ENCODE measurements at regions not wholly inside any gene's neighbourhood (a gene's known extent, or its start where the extent isn't known, plus 50 kb on each side); places are given as distances from the start of the nearest gene placed in this dataset.

DNA sequence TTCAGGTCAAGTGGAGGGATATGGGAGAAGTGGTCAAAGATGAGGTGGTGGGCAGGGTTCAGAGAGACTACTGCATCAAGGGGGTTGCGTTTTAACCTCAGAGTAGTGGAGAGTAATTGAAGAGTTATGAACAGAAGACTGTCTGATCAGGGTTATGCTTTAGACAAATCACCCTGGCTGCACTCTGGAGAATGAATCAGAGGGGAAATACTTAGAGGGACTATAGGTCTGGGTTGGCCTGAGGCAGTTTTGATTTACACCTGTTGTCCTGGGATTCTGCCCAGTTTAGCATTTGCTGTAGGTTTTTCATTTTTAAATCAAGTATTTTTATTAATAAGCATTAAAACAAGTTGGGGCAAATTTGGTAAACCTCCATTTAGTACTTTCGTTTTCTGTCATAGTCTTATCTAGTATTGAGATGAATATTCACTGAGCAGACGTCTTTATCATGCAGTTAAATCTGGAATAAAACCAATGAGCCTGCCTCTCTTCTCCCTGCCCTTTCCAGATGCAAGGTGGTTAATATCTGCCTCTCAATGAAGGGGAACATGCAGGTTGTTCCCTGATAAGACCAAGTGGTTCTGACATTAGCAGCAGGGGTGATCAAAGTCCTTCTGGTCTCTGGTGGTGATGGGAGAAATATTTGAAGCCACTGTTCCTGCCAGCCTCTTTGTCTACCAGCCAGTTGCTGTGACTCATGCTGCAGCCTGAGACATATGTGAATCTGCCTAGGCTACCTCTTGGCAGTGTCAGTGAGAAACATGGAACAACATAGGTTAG is 116.0 kb upstream of the RPS6KA3 start:
- no peaks in the 10 kb centered on the region for H3K27me3 ChIP-seq
- TF ChIP-seq POLR2AphosphoS5 (IDR thresholded peaks at IDR 0.05) (no peak), POLR2A (IDR thresholded peaks at IDR 0.05) (no peak), EP300 (IDR thresholded peaks at IDR 0.05) (no peak)
- TF ChIP-seq, protein P1, sequence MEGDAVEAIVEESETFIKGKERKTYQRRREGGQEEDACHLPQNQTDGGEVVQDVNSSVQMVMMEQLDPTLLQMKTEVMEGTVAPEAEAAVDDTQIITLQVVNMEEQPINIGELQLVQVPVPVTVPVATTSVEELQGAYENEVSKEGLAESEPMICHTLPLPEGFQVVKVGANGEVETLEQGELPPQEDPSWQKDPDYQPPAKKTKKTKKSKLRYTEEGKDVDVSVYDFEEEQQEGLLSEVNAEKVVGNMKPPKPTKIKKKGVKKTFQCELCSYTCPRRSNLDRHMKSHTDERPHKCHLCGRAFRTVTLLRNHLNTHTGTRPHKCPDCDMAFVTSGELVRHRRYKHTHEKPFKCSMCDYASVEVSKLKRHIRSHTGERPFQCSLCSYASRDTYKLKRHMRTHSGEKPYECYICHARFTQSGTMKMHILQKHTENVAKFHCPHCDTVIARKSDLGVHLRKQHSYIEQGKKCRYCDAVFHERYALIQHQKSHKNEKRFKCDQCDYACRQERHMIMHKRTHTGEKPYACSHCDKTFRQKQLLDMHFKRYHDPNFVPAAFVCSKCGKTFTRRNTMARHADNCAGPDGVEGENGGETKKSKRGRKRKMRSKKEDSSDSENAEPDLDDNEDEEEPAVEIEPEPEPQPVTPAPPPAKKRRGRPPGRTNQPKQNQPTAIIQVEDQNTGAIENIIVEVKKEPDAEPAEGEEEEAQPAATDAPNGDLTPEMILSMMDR (IDR thresholded peaks at IDR 0.05) = no peak

GRCh38 chrX:20382082-20382481 is 115.4 kb upstream of the RPS6KA3 start:
- H3K27me3 ChIP-seq = no peaks in the 10 kb centered on the region
- H3K9me3 ChIP-seq = no peaks in the 10 kb centered on the region
- 60% methylated on average over 1 of the region's 1 CpG; no CpG with 5 or more reads in 1 of the 2 donors for WGBS, 2 donors (ENCODE audit: low coverage in 1 of 2)
- TF ChIP-seq POLR2A (IDR thresholded peaks at IDR 0.05) (no peak), EP300 (IDR thresholded peaks at IDR 0.05) (no peak), POLR2AphosphoS5 (IDR thresholded peaks at IDR 0.05) (no peak)
- H3K4me1 ChIP-seq = no peaks in the 10 kb centered on the region
- no peak overlapping the region for H3K27ac ChIP-seq
- no peaks in the 10 kb centered on the region for H3K36me3 ChIP-seq
- no peak overlapping the region for H3K4me3 ChIP-seq
- ATAC-seq = no peak

More for the DNA sequence above, 116.0 kb upstream of the RPS6KA3 start:
- WGBS, 2 donors (ENCODE audit: low coverage in 1 of 2) = 48 to 54% methylated on average over 3 of the region's 3 CpGs
- no peak for ATAC-seq
- Histone ChIP-seq H3K4me3 (no peak overlapping the region), H3K27ac (no peak overlapping the region), H3K9me3 (no peaks in the 10 kb centered on the region), H3K4me1 (no peaks in the 10 kb centered on the region), H3K36me3 (no peaks in the 10 kb centered on the region)

- H3K27ac ChIP-seq = no peak overlapping the region
- no peaks in the 10 kb centered on the region for H3K4me1 ChIP-seq
- no peak for ATAC-seq
- H3K36me3 ChIP-seq = no peaks in the 10 kb centered on the region
- no peak overlapping the region for H3K4me3 ChIP-seq
- TF ChIP-seq EP300 (IDR thresholded peaks at IDR 0.05) (no peak), POLR2AphosphoS5 (IDR thresholded peaks at IDR 0.05) (no peak), POLR2A (IDR thresholded peaks at IDR 0.05) (no peak)
- TF ChIP-seq, protein P1 (IDR thresholded peaks at IDR 0.05) = no peak
- WGBS, 2 donors (ENCODE audit: low coverage in 1 of 2) = 18% methylated on average over 2 of the region's 3 CpGs; no CpG with 5 or more reads in 1 of the 2 donors
- H3K27me3 ChIP-seq = no peaks in the 10 kb centered on the region
- H3K9me3 ChIP-seq = no peaks in the 10 kb centered on the region
These were observed 111.7 kb upstream of the RPS6KA3 start for GRCh38 chrX:20378233-20378920.

DNA sequence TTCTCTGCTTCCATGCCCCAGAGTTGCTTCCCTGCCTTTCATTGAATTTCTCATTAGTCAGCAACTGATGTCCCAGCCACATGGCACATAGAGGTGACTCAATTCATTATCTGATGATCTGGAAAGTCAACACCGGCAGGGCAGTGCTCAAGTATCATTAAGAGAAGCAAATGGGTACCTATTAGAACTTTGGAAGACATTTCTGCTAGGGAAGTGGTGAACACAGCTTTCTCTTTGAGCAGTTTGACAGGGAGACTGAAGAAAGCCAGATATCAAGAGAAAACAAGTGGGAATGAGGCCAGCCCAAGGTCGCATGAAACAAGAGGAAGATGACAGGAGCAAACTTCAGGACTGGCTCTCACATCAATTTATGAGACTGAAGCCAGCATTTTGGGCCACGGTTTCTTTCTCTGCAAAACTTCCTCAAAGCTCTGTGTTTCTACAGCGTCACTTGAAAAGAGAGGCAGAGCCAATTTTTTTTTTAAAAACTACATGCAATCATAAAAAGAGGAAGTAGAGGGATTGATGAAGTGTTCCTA is 108.3 kb upstream of the RPS6KA3 start:
- no peaks in the 10 kb centered on the region for H3K27me3 ChIP-seq
- no peaks in the 10 kb centered on the region for H3K4me1 ChIP-seq
- H3K4me3 ChIP-seq = no peak overlapping the region
- no peaks in the 10 kb centered on the region for H3K9me3 ChIP-seq
- H3K36me3 ChIP-seq = no peaks in the 10 kb centered on the region
- 22 to 23% methylated on average over 3 to 4 of the region's 4 CpGs for WGBS, 2 donors (ENCODE audit: low coverage in 1 of 2)
- ATAC-seq = no peak
- TF ChIP-seq, protein P1 (IDR thresholded peaks at IDR 0.05) = no peak
- no peak for TF ChIP-seq POLR2AphosphoS5 (IDR thresholded peaks at IDR 0.05)
- TF ChIP-seq POLR2A (IDR thresholded peaks at IDR 0.05) = no peak
- TF ChIP-seq EP300 (IDR thresholded peaks at IDR 0.05) = no peak
- H3K27ac ChIP-seq = no peak overlapping the region

- Histone ChIP-seq H3K4me1 (no peaks in the 10 kb centered on the region), H3K9me3 (no peaks in the 10 kb centered on the region), H3K4me3 (no peak overlapping the region), H3K27ac (no peak overlapping the region), H3K36me3 (no peaks in the 10 kb centered on the region), H3K27me3 (no peaks in the 10 kb centered on the region)
- WGBS, 2 donors (ENCODE audit: low coverage in 1 of 2) = 42 to 61% methylated on average over 2 to 4 of the region's 4 CpGs
- ATAC-seq = no peak
- TF ChIP-seq POLR2AphosphoS5 (IDR thresholded peaks at IDR 0.05) = no peak
- no peak for TF ChIP-seq EP300 (IDR thresholded peaks at IDR 0.05)
- TF ChIP-seq, protein P1 (IDR thresholded peaks at IDR 0.05) = no peak
- no peak for TF ChIP-seq POLR2A (IDR thresholded peaks at IDR 0.05)
These were observed 107.7 kb upstream of the RPS6KA3 start for GRCh38 chrX:20374450-20374849.

All from gastroesophageal sphincter (tissue), 4 donors.